Osteoblast (primary cell): ENCODE measurements at regions not wholly inside any gene's neighbourhood (a gene's known extent, or its start where the extent isn't known, plus 50 kb on each side); places are given as distances from the start of the nearest gene placed in this dataset.

Experiments used
- DNase-seq: peaks from one replicate; pipeline ENCODE4 v3.0.0; 2011; ENCODE audit warnings: low spot score, mixed read lengths; ENCODE audit not compliant: insufficient read length; ENCODE audit errors: missing footprints
- H2AFZ ChIP-seq: 2 replicates; pipeline ENCODE4 v1.6.0; 2011; ENCODE audit warnings: mild to moderate bottlenecking, low read length
- H3K27ac ChIP-seq: 2 replicates; pipeline ENCODE4 v1.5.1; 2011; ENCODE audit warnings: mild to moderate bottlenecking, low read depth, low read length, moderate library complexity
- H3K27me3 ChIP-seq: 2 replicates; pipeline ENCODE4 v1.6.0; 2012; ENCODE audit warnings: mild to moderate bottlenecking, control low read depth, inconsistent platforms, low read length, moderate library complexity; ENCODE audit not compliant: insufficient read depth
- H3K36me3 ChIP-seq: 2 replicates; pipeline ENCODE4 v1.5.1; 2011; ENCODE audit warnings: mild to moderate bottlenecking, low read length, control low read depth, moderate library complexity; ENCODE audit not compliant: insufficient read depth
- H3K4me1 ChIP-seq: 2 replicates; pipeline ENCODE4 v1.5.1; 2011; ENCODE audit warnings: mild to moderate bottlenecking, low read length, control low read depth, moderate library complexity; ENCODE audit not compliant: insufficient read depth
- H3K4me2 ChIP-seq: 2 replicates; pipeline ENCODE4 v1.6.0; 2011; ENCODE audit warnings: mild to moderate bottlenecking, low read length; ENCODE audit not compliant: insufficient read depth
- H3K4me3 ChIP-seq: fragments of 200-600 bp; sonication (generic); 3 replicates; pipeline ENCODE4 v1.5.1; 2012; ENCODE audit warnings: mild to moderate bottlenecking, low read length, inconsistent platforms; ENCODE audit not compliant: insufficient read depth
- H3K79me2 ChIP-seq: 2 replicates; pipeline ENCODE4 v1.6.0; 2012; ENCODE audit warnings: mild to moderate bottlenecking, low read length, control low read depth, inconsistent platforms; ENCODE audit not compliant: insufficient read depth
- H3K9me3 ChIP-seq: 2 replicates; pipeline ENCODE4 v1.5.1; 2011; ENCODE audit warnings: low read depth, low read length, control low read depth
- H4K20me1 ChIP-seq: 2 replicates; pipeline ENCODE4 v1.6.0; 2012; ENCODE audit warnings: mild to moderate bottlenecking, low read length, control low read depth; ENCODE audit not compliant: insufficient read depth
- CTCF ChIP-seq: IDR thresholded peaks from 2 replicates; pipeline ENCODE4 v1.5.1; 2011; ENCODE audit warnings: mild to moderate bottlenecking, low read depth, low read length, moderate library complexity; ENCODE audit errors: extremely low read depth

DNA sequence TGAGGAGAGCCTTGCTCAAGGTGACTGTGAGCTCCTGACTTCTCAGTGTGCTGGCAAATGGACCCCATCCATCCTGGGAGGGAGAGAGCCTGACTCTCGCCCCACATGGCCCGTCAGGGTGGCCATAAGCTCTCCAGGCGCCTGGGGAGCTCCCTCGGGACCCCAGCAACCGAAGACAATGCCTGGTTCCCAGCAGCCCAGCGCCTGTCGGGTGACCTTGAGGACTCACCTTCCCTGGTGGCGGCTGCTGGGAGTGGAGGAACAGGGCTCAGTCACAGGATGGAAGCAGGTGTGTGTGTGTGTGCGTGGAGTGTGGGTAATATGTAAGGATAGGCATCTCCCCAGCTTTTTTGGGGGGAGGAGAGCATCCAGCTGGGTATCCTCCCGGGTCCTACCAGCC is 190.3 kb downstream of the MELK start:
- H3K27me3 ChIP-seq, result peaks cover 2% of the 10 kb centered on the region
- no peaks in the 10 kb centered on the region for H3K79me2 ChIP-seq
- H3K4me1 ChIP-seq, result no peaks in the 10 kb centered on the region
- H4K20me1 ChIP-seq, result no peaks in the 10 kb centered on the region
- H3K4me3 ChIP-seq, result no peak overlapping the region
- H3K27ac ChIP-seq, result no peak overlapping the region
- no peak overlapping the region for H3K4me2 ChIP-seq
- H3K36me3 ChIP-seq, result no peaks in the 10 kb centered on the region
- TF ChIP-seq CTCF, result no peak
- H3K9me3 ChIP-seq, result peaks cover 2% of the 10 kb centered on the region
- H2AFZ ChIP-seq, result no peak overlapping the region
- no peak for DNase-seq

DNA sequence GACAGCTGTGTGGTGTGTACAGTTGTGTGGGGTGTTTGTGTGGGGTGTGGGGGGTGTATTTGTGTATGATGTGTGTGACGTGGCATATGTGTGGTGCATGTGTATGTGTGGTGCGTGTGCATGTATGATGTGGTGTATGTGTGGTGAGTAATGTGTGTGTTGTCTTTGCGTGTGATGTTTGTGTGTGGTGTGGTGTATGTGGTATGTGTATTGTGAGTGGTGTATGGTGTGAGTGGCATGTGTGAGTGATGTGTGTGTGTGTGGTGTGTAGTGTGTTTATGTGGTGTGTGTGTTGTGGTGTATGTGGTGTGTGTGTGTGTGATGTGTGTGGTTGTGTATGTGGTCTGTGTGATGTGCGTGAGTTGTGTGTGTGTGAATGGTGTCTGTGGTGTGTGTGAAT is 191.1 kb downstream of the MELK start:
- no peak for TF ChIP-seq CTCF
- H3K79me2 ChIP-seq, result no peaks in the 10 kb centered on the region
- no peak overlapping the region for H3K4me2 ChIP-seq
- H3K27me3 ChIP-seq, result peaks cover 4% of the 10 kb centered on the region
- no peaks in the 10 kb centered on the region for H3K36me3 ChIP-seq
- H3K4me1 ChIP-seq, result no peaks in the 10 kb centered on the region
- no peak for DNase-seq
- H2AFZ ChIP-seq, result no peak overlapping the region
- no peak overlapping the region for H3K4me3 ChIP-seq
- no peaks in the 10 kb centered on the region for H4K20me1 ChIP-seq
- H3K27ac ChIP-seq, result no peak overlapping the region
- peaks cover 2% of the 10 kb centered on the region for H3K9me3 ChIP-seq

DNA sequence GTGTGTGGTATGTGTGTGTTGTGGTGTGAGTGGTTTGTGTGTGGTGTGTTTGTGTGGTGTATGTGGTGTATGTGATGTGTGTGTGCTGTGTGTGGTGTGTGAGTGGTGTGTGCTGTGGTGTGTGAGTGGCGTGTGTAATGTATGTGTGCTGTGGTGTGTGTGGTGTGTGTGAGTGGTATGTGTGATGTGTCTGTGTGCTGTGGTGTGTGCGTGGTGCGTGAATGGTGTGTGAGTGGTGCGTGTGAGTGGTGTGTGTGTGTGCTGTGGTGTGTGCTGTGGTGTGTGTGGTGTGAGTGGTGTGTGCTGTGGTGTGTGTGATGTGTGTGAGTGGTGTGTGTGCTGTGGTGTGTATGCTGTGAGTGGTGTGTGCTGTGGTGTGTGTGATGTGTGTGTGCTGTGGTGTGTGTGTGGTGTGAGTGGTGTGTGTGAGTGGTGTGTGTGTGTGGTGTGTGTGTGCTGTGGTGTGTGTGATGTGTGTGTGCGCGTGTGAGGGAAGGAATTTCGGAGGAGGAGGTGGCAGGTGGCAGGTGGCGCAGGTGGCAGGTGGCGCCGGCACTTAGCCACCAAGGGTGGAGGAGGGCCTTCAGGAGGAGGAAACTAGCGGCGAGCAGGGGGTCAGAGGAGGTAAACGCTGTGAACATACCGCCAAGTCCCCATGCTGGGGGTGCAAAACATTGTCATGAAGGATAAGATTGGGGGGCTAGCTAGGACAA is 191.8 kb downstream of the MELK start:
- no peaks in the 10 kb centered on the region for H3K36me3 ChIP-seq
- H3K9me3 ChIP-seq, result peaks cover 2% of the 10 kb centered on the region
- no peaks in the 10 kb centered on the region for H3K79me2 ChIP-seq
- no peak overlapping the region for H2AFZ ChIP-seq
- TF ChIP-seq CTCF, result no peak
- H3K4me3 ChIP-seq, result no peak overlapping the region
- no peaks in the 10 kb centered on the region for H4K20me1 ChIP-seq
- no peak overlapping the region for H3K27ac ChIP-seq
- H3K27me3 ChIP-seq, result peaks cover 11% of the 10 kb centered on the region
- DNase-seq, result no peak
- H3K4me1 ChIP-seq, result no peaks in the 10 kb centered on the region
- H3K4me2 ChIP-seq, result no peak overlapping the region

- DNase-seq, result peak; percentile 45
- Histone ChIP-seq H3K36me3 (no peaks in the 10 kb centered on the region), H3K4me1 (no peaks in the 10 kb centered on the region), H3K4me3 (no peak overlapping the region), H4K20me1 (no peaks in the 10 kb centered on the region), H3K79me2 (no peaks in the 10 kb centered on the region), H3K27me3 (peaks cover 11% of the 10 kb centered on the region), H2AFZ (no peak overlapping the region), H3K4me2 (no peak overlapping the region), H3K27ac (no peak overlapping the region), H3K9me3 (peaks cover 2% of the 10 kb centered on the region)
- no peak for TF ChIP-seq CTCF
Measured at GRCh38 chr9:36765077-36765390, 192.3 kb downstream of the MELK start.
